ENCODE measurements at regions not wholly inside any gene's neighbourhood (a gene's known extent, or its start where the extent isn't known, plus 50 kb on each side); places are given as distances from the start of the nearest gene placed in this dataset.
"Not testable (repeated sequence)": the region's sequence is repeated elsewhere in the genome, so short reads cannot be mapped to it uniquely, and the experiment has no call there.

GRCh38 chrX:95733426-95733825 is 951.2 kb upstream of the DIAPH2 start:
- H3K4me3 ChIP-seq (ENCODE audit: low read depth, low read length), result no peak overlapping the region
- TF ChIP-seq MYC (IDR thresholded peaks at IDR 0.05; ENCODE audit: low read depth, low read length), result no peak
- no peak for TF ChIP-seq MAX (IDR thresholded peaks at IDR 0.05; ENCODE audit: low read depth, low read length)
- TF ChIP-seq CTCF (IDR thresholded peaks at IDR 0.05; ENCODE audit: low read depth, low read length), result no peak
- TF ChIP-seq POLR2A (IDR thresholded peaks at IDR 0.05; ENCODE audit: extremely low read depth, insufficient read length), result no peak
- no peak for DNase-seq (ENCODE audit: low read depth)

- no peak overlapping the region for H3K4me3 ChIP-seq (ENCODE audit: low read depth, low read length)
- TF ChIP-seq CTCF (IDR thresholded peaks at IDR 0.05; ENCODE audit: low read depth, low read length) (no peak), POLR2A (IDR thresholded peaks at IDR 0.05; ENCODE audit: extremely low read depth, insufficient read length) (no peak), MYC (IDR thresholded peaks at IDR 0.05; ENCODE audit: low read depth, low read length) (no peak), MAX (IDR thresholded peaks at IDR 0.05; ENCODE audit: low read depth, low read length) (no peak)
- DNase-seq (ENCODE audit: low read depth), result no peak
Measured at GRCh38 chrX:95754411-95754810, 930.2 kb upstream of the DIAPH2 start.

- no peak overlapping the region for H3K4me3 ChIP-seq (ENCODE audit: low read depth, low read length)
- DNase-seq (ENCODE audit: low read depth), result peak; percentile 1
- TF ChIP-seq POLR2A (IDR thresholded peaks at IDR 0.05; ENCODE audit: extremely low read depth, insufficient read length), result no peak
- TF ChIP-seq MYC (IDR thresholded peaks at IDR 0.05; ENCODE audit: low read depth, low read length), result no peak
- no peak for TF ChIP-seq MAX (IDR thresholded peaks at IDR 0.05; ENCODE audit: low read depth, low read length)
- no peak for TF ChIP-seq CTCF (IDR thresholded peaks at IDR 0.05; ENCODE audit: low read depth, low read length)
Measured at GRCh38 chrX:95760356-95760755, 924.3 kb upstream of the DIAPH2 start.

GRCh38 chrX:95762716-95763115 is 921.9 kb upstream of the DIAPH2 start:
- H3K4me3 ChIP-seq (ENCODE audit: low read depth, low read length), result no peak overlapping the region
- TF ChIP-seq MAX (IDR thresholded peaks at IDR 0.05; ENCODE audit: low read depth, low read length), result no peak
- peak; percentile 20 for TF ChIP-seq CTCF (IDR thresholded peaks at IDR 0.05; ENCODE audit: low read depth, low read length)
- no peak for TF ChIP-seq MYC (IDR thresholded peaks at IDR 0.05; ENCODE audit: low read depth, low read length)
- TF ChIP-seq POLR2A (IDR thresholded peaks at IDR 0.05; ENCODE audit: extremely low read depth, insufficient read length), result no peak
- DNase-seq (ENCODE audit: low read depth), result peak; percentile 9

- TF ChIP-seq MYC (IDR thresholded peaks at IDR 0.05; ENCODE audit: low read depth, low read length) (no peak), CTCF (IDR thresholded peaks at IDR 0.05; ENCODE audit: low read depth, low read length) (peak; percentile 31)
- no peak overlapping the region for H3K4me3 ChIP-seq (ENCODE audit: low read depth, low read length)
- peak; percentile 46 for DNase-seq (ENCODE audit: low read depth)
Measured at GRCh38 chrX:95764972-95765451, 919.6 kb upstream of the DIAPH2 start.

- not testable (repeated sequence) for DNase-seq (ENCODE audit: low read depth); H3K4me3 ChIP-seq (ENCODE audit: low read depth, low read length)
Measured at GRCh38 chrX:95771198-95771597, 913.4 kb upstream of the DIAPH2 start.

Measured in NB4 (cell line).